PC-9 (cell line): ENCODE measurements at regions not wholly inside any gene's neighbourhood (a gene's known extent, or its start where the extent isn't known, plus 50 kb on each side); places are given as distances from the start of the nearest gene placed in this dataset.
"Not testable (repeated sequence)": the region's sequence is repeated elsewhere in the genome, so short reads cannot be mapped to it uniquely, and the experiment has no call there.

Experiments
- CTCF ChIP-seq: fragments of 200-600 bp; sonication (generic); conservative IDR thresholded peaks from 2 replicates; pipeline ENCODE4 v1.6.1; 2017; ENCODE audit warnings: mixed run types, antibody characterized with exemption, mild to moderate bottlenecking, moderate library complexity
- EZH2 ChIP-seq: fragments of 200-600 bp; sonication (generic); IDR thresholded peaks from 2 replicates; pipeline ENCODE4 v1.8.0; 2017; ENCODE audit warnings: antibody characterized with exemption, low read depth

GRCh38 chr9:65442116-65442515, 157.1 kb upstream of the FOXD4L5 start:
- TF ChIP-seq EZH2, CTCF: not testable (repeated sequence)
